ENCODE measurements at regions not wholly inside any gene's neighbourhood (a gene's known extent, or its start where the extent isn't known, plus 50 kb on each side); places are given as distances from the start of the nearest gene placed in this dataset.
"Not testable (repeated sequence)": the region's sequence is repeated elsewhere in the genome, so short reads cannot be mapped to it uniquely, and the experiment has no call there.

DNA sequence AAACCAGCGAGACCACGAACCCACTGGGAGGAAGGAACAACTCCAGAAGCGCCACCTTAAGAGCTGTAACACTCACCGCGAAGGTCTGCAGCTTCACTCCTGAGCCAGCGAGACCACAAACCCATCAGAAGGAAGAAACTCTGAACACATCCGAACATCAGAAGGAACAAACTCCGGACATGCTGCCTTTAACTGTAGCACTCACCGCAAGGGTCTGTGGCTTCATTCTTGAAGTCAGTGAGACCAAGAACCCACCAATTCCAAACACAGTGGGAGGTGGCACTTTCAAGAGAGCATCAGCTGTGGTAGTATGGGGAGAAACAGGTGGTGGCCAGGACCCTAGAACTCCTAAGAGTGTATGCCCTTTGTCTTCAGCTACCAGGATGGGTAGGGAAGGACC is 179.8 kb upstream of the PKP2 start:
- POLR2A ChIA-PET = not testable (repeated sequence)

DNA sequence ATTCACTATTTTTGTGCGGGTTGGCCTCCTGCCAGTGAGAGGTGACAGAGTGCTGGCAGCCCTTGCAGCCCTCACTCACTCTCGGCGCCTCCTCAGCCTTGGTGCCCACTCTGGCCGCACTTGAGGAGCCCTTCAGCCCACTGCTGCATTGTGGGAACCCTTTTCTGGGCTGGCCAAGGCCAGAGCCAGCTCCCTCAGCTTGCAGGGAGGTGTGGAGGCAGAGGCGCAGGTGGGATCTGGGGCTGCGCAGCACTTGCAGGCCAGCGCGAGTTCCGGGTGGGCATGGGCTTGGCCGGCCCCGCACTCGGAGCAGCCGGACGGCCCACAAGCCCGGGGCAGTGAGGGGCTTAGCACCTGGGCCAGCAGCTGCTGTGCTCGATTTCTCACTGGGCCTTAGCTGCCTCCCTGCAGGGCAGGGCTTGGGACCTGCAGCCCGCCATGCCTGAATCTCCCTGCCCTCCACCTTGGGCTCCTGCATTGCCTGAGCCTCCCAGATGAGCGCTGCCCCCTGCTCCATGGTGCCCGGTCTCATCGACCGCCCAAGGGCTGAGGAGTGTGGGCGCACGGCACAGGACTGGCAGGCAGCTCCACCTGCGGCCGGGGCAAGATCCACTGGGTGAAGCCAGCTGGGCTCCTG is 178.7 kb upstream of the PKP2 start:
- H3K36me3 Mint-ChIP-seq; H3K4me1 Mint-ChIP-seq (ENCODE audit: low read depth); H3K27ac Mint-ChIP-seq; POLR2A ChIA-PET; CTCF ChIA-PET; DNase-seq; H3K4me3 Mint-ChIP-seq; H3K27me3 Mint-ChIP-seq; H3K9me3 Mint-ChIP-seq; intact Hi-C loops (cut with micrococcal nuclease): not testable (repeated sequence)

More for the DNA sequence above, 179.8 kb upstream of the PKP2 start:
- H3K4me3 Mint-ChIP-seq; H3K4me1 Mint-ChIP-seq (ENCODE audit: low read depth); DNase-seq; H3K27me3 Mint-ChIP-seq; H3K9me3 Mint-ChIP-seq; intact Hi-C loops (cut with micrococcal nuclease); H3K27ac Mint-ChIP-seq; CTCF ChIA-PET; H3K36me3 Mint-ChIP-seq: not testable (repeated sequence)

DNA sequence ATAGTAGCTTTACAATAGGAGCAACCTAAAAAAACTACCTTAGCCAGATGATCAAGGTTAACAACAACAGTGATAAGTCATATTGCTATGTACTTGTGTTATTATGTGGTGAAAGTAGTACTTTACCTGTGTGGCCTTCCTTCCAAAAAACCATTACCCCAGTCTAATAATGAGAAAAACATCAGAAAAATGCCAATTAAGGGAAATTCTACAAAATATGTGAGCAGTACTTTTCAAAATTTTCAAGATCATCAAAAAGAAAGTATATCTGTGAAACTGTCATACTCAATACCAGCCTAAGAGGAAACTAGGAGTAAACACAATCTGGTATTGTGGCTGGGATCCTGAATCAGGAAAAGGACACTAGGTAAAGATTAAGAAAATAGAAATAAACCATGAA is 165.3 kb upstream of the PKP2 start:
- intact Hi-C loops (cut with micrococcal nuclease) = no loop called here
- H3K27me3 Mint-ChIP-seq = no peaks in the 10 kb centered on the region
- ChIA-PET POLR2A (no interaction called here), CTCF (no interaction called here)
- H3K4me3 Mint-ChIP-seq = no peak overlapping the region
- no peak overlapping the region for H3K27ac Mint-ChIP-seq
- peaks cover 13% of the 10 kb centered on the region for H3K9me3 Mint-ChIP-seq
- H3K36me3 Mint-ChIP-seq = no peaks in the 10 kb centered on the region
- no peak for DNase-seq
- no peaks in the 10 kb centered on the region for H3K4me1 Mint-ChIP-seq (ENCODE audit: low read depth)

DNA sequence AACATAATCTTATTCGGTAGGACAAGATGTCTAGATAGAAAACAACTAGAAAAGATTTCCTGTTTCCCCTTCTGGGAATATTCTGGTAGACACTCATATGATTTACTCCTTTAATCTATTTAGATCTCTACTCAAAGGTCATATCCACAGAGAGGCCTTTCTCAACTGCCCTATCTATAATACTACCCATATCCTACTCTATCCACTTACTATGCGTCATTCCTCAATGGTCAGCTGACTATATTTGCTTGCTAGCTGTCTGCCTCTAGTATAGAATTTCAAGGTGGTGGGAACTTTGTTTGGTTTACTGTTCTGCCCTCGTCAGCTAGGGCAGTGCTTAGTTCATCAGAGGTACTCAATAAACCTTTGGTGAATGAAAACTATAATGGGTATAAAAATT is 157.8 kb upstream of the PKP2 start:
- Mint-ChIP-seq H3K27me3 (no peaks in the 10 kb centered on the region), H3K9me3 (no peaks in the 10 kb centered on the region), H3K36me3 (no peaks in the 10 kb centered on the region), H3K4me1 (ENCODE audit: low read depth) (no peaks in the 10 kb centered on the region), H3K4me3 (no peak overlapping the region), H3K27ac (no peak overlapping the region)
- ChIA-PET POLR2A (no interaction called here), CTCF (no interaction called here)
- intact Hi-C loops (cut with micrococcal nuclease) = no loop called here
- DNase-seq = no peak

DNA sequence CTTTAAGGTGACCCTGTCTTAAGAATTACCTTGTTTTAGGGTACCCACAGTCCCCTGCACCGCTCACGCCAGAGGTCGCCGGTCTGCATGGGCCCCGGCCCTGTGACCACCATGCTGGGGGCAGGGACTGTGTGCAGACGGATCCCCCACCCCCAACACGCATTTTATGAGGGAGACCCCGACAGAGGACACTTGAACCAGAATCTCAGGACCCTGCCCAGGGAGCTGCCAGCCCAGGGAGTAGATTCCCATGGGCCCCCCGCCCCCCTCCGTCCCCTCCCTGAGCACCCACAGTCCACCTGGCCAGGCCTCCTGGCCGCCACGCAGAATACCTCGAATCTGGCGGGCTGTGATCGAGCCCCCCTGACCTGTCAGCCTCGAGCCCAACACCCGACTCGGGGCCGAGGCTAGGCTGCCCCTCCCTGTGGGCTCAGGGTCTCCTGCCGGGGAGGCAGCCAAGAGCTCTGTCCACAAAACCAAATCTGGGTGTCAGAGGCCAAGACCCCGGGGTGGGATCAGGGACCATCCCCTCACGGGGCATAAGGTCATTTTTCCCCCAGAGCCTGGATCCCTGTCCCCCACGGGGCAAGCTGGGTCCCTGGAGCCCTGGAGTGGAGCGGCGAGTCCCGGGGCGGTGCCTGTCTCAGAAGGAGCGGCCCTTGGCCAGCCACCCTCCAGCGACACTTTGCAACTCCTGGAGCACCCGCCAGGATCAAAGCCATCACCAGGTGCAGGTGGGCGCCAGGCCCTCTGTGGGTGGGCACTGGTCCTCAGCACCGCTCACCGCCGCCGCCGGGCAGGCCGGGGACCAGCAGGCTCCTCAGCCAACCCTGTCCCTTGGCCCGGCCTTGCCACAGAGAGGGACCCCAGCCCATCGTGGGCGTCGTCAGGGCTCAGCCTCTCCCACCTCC is 155.8 kb upstream of the PKP2 start:
- no peaks in the 10 kb centered on the region for H3K36me3 Mint-ChIP-seq

DNA sequence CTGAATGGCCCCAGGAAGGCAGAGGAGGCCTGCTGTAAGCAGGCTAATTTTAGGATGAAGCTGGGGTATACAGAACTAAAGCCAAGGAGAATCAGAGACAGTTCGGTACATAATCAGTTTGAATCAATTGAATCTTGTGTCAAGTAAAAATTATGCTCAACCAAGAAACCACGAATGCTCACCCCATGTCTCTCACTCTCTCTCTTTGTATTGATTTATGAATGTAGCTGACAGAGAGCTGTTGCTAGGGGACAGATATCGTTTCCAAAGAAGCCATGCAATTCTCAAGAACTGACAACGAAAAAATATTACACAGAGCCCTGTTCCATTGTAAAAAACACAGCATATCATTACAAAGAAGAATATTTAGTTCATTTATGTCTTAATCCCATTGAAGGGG is 151.1 kb upstream of the PKP2 start:
- intact Hi-C loops (cut with micrococcal nuclease) = no loop called here
- H3K27me3 Mint-ChIP-seq = no peaks in the 10 kb centered on the region
- no peaks in the 10 kb centered on the region for H3K36me3 Mint-ChIP-seq
- no peaks in the 10 kb centered on the region for H3K9me3 Mint-ChIP-seq
- no peak overlapping the region for H3K4me3 Mint-ChIP-seq
- ChIA-PET CTCF (no interaction called here), POLR2A (no interaction called here)
- H3K27ac Mint-ChIP-seq = no peak overlapping the region
- no peaks in the 10 kb centered on the region for H3K4me1 Mint-ChIP-seq (ENCODE audit: low read depth)
- DNase-seq = no peak

More for the DNA sequence above, 155.8 kb upstream of the PKP2 start:
- ChIA-PET CTCF (no interaction called here), POLR2A (no interaction called here)
- no peak overlapping the region for H3K27ac Mint-ChIP-seq
- no peaks in the 10 kb centered on the region for H3K9me3 Mint-ChIP-seq
- DNase-seq = no peak
- H3K4me1 Mint-ChIP-seq (ENCODE audit: low read depth) = no peaks in the 10 kb centered on the region
- intact Hi-C loops (cut with micrococcal nuclease) = no loop called here
- H3K27me3 Mint-ChIP-seq = no peaks in the 10 kb centered on the region
- no peak overlapping the region for H3K4me3 Mint-ChIP-seq

DNA sequence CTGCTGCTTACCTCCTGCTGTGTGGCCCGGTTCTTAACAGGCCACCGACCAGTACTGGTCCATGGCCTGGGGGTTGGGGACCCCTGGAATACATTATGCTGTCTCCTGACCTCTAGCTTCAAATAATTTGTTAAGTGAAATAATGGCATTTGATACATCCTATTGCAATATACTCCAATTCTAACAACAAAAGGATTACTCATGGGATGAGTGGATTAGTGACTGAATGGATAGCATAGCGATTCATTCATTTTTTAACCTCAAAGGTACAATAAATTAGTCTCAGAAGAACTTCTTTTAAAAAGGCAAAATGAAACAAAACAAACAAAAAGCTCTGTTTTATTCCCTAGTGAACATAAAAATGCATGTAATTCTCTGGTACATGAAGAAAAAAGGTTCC is 147.9 kb upstream of the PKP2 start:
- Mint-ChIP-seq H3K36me3 (no peaks in the 10 kb centered on the region), H3K27me3 (no peaks in the 10 kb centered on the region), H3K9me3 (no peaks in the 10 kb centered on the region), H3K4me3 (no peak overlapping the region), H3K4me1 (ENCODE audit: low read depth) (no peaks in the 10 kb centered on the region), H3K27ac (no peak overlapping the region)
- CTCF ChIA-PET = no interaction called here
- POLR2A ChIA-PET = no interaction called here
- intact Hi-C loops (cut with micrococcal nuclease) = no loop called here
- no peak for DNase-seq

DNA sequence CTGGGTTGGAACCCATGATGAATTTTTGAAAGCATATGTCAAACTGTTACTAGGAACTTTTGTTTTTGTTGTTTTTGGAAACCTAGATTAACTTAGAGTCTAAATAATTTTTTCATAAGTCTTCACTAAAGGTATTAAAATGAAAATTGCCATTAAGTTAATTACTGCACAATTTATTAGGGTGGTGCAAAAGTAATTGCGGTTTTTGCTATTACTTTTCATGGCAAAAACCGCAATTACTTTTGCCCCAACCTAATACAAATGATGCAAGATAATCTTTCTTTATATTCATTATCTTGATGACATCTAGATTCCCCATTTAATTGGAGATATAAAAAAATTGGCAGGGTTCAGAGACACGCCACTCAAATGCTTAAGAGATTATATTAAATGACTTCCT is 145.0 kb upstream of the PKP2 start:
- H3K9me3 Mint-ChIP-seq = no peaks in the 10 kb centered on the region
- CTCF ChIA-PET = no interaction called here
- intact Hi-C loops (cut with micrococcal nuclease) = no loop called here

DNA sequence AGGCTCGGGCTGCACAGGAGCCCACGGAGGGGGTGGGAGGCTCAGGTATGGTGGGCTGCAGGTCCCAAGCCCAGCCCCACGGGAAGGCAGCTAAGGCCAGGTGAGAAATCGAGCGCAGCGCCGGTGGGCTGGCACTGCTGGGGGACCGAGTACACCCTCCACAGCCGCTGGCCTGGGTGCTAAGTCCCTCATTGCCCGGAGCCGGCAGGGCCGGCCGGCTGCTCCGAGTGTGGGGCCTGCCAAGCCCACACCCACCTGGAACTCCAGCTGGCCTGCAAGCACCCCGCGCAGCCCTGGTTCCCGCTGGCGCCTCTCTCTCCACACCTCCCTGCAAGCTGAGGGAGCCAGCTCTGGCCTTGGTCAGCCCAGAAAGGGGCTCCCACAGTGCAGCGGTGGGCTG is 137.4 kb upstream of the PKP2 start:
- H3K27me3 Mint-ChIP-seq; CTCF ChIA-PET; H3K27ac Mint-ChIP-seq; intact Hi-C loops (cut with micrococcal nuclease); H3K4me1 Mint-ChIP-seq (ENCODE audit: low read depth); H3K36me3 Mint-ChIP-seq; H3K4me3 Mint-ChIP-seq; POLR2A ChIA-PET; DNase-seq: not testable (repeated sequence)
- peaks cover 18% of the 10 kb centered on the region for H3K9me3 Mint-ChIP-seq

More for the DNA sequence above, 145.0 kb upstream of the PKP2 start:
- Mint-ChIP-seq H3K36me3 (no peaks in the 10 kb centered on the region), H3K4me1 (ENCODE audit: low read depth) (no peaks in the 10 kb centered on the region), H3K4me3 (no peak overlapping the region), H3K27ac (no peak overlapping the region), H3K27me3 (no peaks in the 10 kb centered on the region)
- no peak for DNase-seq
- POLR2A ChIA-PET = no interaction called here

DNA sequence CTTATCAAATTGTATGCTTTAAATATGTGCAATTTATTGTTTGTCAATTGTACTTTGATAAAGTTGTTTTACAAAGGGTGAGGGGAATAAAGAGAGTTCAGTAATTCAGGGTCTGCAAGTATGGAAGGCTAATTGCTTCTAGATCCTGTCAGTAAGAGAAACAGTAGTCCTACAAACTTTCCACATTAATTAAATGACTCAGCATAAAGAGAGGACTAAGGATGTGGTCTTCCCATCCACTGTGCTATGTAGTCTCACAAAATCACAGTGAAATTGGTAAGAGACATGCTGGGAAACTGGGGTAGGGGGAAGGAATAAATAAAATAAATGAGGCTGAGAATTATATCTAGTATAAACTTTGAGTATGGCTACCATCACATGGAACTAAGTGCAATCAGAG is 130.2 kb upstream of the PKP2 start:
- Mint-ChIP-seq H3K9me3 (peaks cover 4% of the 10 kb centered on the region), H3K27me3 (no peaks in the 10 kb centered on the region), H3K27ac (no peak overlapping the region), H3K4me1 (ENCODE audit: low read depth) (no peaks in the 10 kb centered on the region), H3K4me3 (no peak overlapping the region), H3K36me3 (no peaks in the 10 kb centered on the region)
- intact Hi-C loops (cut with micrococcal nuclease) = no loop called here
- POLR2A ChIA-PET = no interaction called here
- CTCF ChIA-PET = no interaction called here
- no peak for DNase-seq

DNA sequence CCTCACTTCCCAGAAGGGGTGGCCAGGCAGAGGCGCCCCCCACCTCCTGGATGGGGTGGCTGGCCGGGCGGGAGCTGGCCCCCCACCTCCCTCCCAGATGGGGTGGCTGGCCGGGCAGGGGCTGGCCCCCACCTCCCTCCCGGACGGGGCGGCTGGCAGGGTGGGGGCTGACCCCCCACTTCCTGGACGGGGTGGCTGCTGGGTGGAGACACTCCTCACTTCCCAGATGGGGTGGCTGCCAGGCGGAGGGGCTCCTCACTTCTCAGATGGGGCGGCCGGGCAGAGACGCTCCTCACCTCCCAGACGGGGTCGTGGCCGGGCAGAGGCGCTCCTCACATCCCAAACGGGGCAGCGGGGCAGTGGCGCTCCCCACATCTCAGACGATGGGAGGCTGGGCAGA is 126.1 kb upstream of the PKP2 start:
- H3K27ac Mint-ChIP-seq; DNase-seq; intact Hi-C loops (cut with micrococcal nuclease); H3K4me1 Mint-ChIP-seq (ENCODE audit: low read depth); H3K4me3 Mint-ChIP-seq; H3K27me3 Mint-ChIP-seq; POLR2A ChIA-PET; CTCF ChIA-PET; H3K36me3 Mint-ChIP-seq; H3K9me3 Mint-ChIP-seq: not testable (repeated sequence)

DNA sequence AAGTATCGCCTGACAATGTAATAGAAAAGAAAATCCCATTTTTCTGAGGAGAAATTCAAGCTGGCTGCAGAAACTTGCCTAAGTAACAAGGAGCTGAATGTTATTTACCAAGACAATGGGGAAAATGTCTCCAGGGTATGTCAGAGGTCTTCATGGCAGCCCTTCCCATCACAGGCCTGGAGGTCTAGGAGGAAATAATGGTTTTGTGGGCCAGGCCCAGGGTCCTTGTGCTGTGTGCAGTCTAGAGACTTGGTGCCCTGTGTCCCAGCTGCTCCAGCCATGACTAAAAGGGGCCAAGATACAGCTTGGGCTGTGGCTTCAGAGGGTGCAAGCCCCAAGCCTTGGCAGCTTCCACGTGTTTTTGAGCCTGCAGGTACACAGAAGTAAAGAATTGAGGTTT is 120.5 kb upstream of the PKP2 start:
- CTCF ChIA-PET; H3K4me3 Mint-ChIP-seq; intact Hi-C loops (cut with micrococcal nuclease); H3K36me3 Mint-ChIP-seq; H3K4me1 Mint-ChIP-seq (ENCODE audit: low read depth); DNase-seq; POLR2A ChIA-PET; H3K27me3 Mint-ChIP-seq; H3K27ac Mint-ChIP-seq: not testable (repeated sequence)
- H3K9me3 Mint-ChIP-seq = peaks cover 23% of the 10 kb centered on the region

DNA sequence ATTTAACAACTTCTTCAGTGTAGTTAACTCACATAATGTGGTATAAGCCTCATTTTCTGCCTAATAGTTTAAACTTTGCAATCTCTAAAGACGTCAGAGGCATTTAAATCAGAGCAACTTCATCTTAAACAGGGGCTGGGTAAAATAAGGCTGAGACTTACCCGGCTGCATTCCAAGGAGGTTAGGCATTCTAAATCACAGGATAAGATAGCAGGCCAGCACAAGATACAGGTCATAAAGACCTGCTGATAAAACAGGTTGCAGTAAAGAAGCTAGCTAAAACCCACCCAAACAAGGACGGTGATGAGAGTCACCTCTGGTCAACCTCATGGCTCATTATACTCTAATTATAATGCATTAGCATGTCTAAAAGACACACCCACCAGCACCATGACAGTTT is 115.6 kb upstream of the PKP2 start:
- H3K9me3 Mint-ChIP-seq = peaks cover 16% of the 10 kb centered on the region
- DNase-seq = no peak
- POLR2A ChIA-PET = no interaction called here
- H3K27ac Mint-ChIP-seq = no peak overlapping the region
- no peak overlapping the region for H3K4me3 Mint-ChIP-seq
- H3K4me1 Mint-ChIP-seq (ENCODE audit: low read depth) = no peaks in the 10 kb centered on the region
- CTCF ChIA-PET = no interaction called here
- intact Hi-C loops (cut with micrococcal nuclease) = no loop called here
- no peaks in the 10 kb centered on the region for H3K36me3 Mint-ChIP-seq
- no peaks in the 10 kb centered on the region for H3K27me3 Mint-ChIP-seq

All from activated CD4-positive, alpha-beta memory T cell treated with anti-CD3 and anti-CD28 coated beads for 36 hours (primary cell).